Spinal cord (tissue), 9 donors: ENCODE measurements at regions not wholly inside any gene's neighbourhood (a gene's known extent, or its start where the extent isn't known, plus 50 kb on each side); places are given as distances from the start of the nearest gene placed in this dataset.
"Not testable (repeated sequence)": the region's sequence is repeated elsewhere in the genome, so short reads cannot be mapped to it uniquely, and the experiment has no call there.

ENCODE experiments used
- DNase-seq, 6 donors: peaks; one replicate each; pipeline versions ENCODE4 v3.0.0 to v3.0.0-alpha.2; 2013 to 2015; ENCODE audit warnings: low spot score in 6 of 6, low read depth in 4 of 6
- H3K27ac ChIP-seq: one replicate; pipeline ENCODE4 v1.5.1; 2013; ENCODE audit warnings: low read depth, low read length, control low read depth
- H3K27me3 ChIP-seq: one replicate; pipeline ENCODE4 v1.6.1; 2013; ENCODE audit warnings: low read length; ENCODE audit not compliant: control insufficient read depth, insufficient read depth
- H3K36me3 ChIP-seq: one replicate; pipeline ENCODE4 v1.6.1; 2013; ENCODE audit warnings: low read length; ENCODE audit not compliant: control insufficient read depth, insufficient read depth
- H3K4me1 ChIP-seq: one replicate; pipeline ENCODE4 v1.6.1; 2013; ENCODE audit warnings: low read length; ENCODE audit not compliant: control insufficient read depth, insufficient read depth
- H3K4me3 ChIP-seq: one replicate; pipeline ENCODE4 v1.5.1; 2013; ENCODE audit warnings: low read depth, low read length, control low read depth
- H3K9me3 ChIP-seq: one replicate; pipeline ENCODE4 v1.6.1; 2013; ENCODE audit warnings: low read length; ENCODE audit not compliant: control insufficient read depth, insufficient read depth
- WGBS: methylation state at CpG from one replicate; pipeline ENCODE4 v1.1.5; 2013; ENCODE audit warnings: missing lambda C conversion rate; ENCODE audit not compliant: insufficient coverage; 5-methylcytosine and 5-hydroxymethylcytosine counted together
- donor health status: healthy.

GRCh38 chr2:48092846-48093803 lies 186.8 kb upstream of the FBXO11 start:
- H3K4me1 ChIP-seq: no peaks in the 10 kb centered on the region
- H3K36me3 ChIP-seq: no peaks in the 10 kb centered on the region
- WGBS: 83% methylated on average over 1 of the region's 4 CpGs
- no peak overlapping the region for H3K27ac ChIP-seq
- H3K9me3 ChIP-seq: peaks cover 8% of the 10 kb centered on the region
- DNase-seq: no peak
- H3K4me3 ChIP-seq: no peak overlapping the region
- H3K27me3 ChIP-seq: no peaks in the 10 kb centered on the region

DNA sequence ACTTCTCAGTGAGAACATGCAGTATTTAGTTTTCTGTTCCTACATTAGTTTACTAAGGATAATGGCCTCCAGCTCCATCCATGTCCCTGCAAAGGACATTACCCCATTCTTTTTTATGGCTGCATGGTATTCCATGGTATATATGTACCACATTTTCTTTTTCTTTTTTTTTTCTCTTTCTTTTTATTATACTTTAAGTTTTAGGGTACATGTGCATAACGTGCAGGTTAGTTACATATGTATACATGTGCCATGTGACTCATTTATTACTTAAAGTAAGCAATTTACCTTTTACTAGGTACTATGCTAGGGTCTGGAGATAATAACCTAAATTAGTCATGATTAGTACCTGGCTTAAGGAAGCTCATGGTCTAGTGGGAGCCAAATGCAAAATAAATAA lies 190.5 kb upstream of the FBXO11 start:
- not testable (repeated sequence) for H3K9me3 ChIP-seq, H3K36me3 ChIP-seq, H3K4me1 ChIP-seq, H3K4me3 ChIP-seq, H3K27me3 ChIP-seq, DNase-seq, H3K27ac ChIP-seq
- WGBS: no CpG with 5 or more reads among the region's 1 CpG

DNA sequence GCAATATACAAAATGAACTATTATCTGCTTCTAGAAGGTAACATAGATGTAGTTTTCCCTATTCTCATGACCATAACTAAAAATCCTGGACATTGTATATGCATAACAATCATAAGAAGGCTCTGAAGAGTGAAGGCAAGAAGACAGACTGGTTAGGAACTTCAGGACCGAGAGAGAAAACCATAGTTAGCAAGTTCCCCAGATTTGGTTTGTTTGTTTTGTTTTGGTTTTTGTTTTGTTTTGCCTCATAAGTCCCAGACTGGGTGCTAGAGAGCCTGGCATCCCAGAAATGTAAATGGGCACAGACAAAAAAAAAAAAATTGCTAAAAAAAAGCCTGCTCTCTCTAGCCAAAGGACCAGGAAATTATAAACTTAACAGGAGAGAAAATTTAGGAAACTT lies 192.2 kb upstream of the FBXO11 start:
- H3K4me3 ChIP-seq: no peak overlapping the region
- H3K4me1 ChIP-seq: no peaks in the 10 kb centered on the region
- WGBS: 100% methylated on average over 1 of the region's 1 CpG
- no peak overlapping the region for H3K27ac ChIP-seq
- H3K27me3 ChIP-seq: no peaks in the 10 kb centered on the region
- H3K9me3 ChIP-seq: no peaks in the 10 kb centered on the region
- no peaks in the 10 kb centered on the region for H3K36me3 ChIP-seq
- DNase-seq: no peak

- no peaks in the 10 kb centered on the region for H3K36me3 ChIP-seq
- no peak overlapping the region for H3K27ac ChIP-seq
- no peak for DNase-seq
Observed at GRCh38 chr2:48104418-48104817, 198.1 kb upstream of the FBXO11 start.

DNA sequence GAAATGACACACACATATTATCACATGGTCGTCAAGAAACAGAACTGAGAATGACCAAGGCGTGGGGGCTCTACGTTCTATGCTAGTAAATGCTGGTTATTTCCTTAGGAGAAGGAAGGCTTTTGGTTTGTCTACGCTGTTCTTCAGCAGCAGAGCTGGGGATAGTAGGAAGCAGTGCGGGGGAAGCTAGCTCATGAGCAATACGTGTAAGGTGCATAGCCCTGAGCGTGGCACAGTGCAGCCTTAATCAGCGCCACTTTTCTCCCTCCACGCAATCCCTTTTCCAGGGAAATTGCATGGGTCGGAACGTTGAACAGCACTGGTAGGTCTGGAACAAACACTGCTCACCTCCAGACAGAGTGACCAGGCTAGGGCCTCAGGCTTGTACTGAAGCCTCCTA lies 199.6 kb upstream of the FBXO11 start:
- Histone ChIP-seq H3K27me3 (no peaks in the 10 kb centered on the region), H3K36me3 (no peaks in the 10 kb centered on the region), H3K27ac (no peak overlapping the region), H3K4me3 (no peak overlapping the region), H3K9me3 (no peaks in the 10 kb centered on the region), H3K4me1 (peaks cover 9% of the 10 kb centered on the region)
- DNase-seq: no peak
- 93% methylated on average over 8 of the region's 11 CpGs for WGBS

More at GRCh38 chr2:48104418-48104817, 198.1 kb upstream of the FBXO11 start:
- H3K4me3 ChIP-seq: no peak overlapping the region
- H3K9me3 ChIP-seq: no peaks in the 10 kb centered on the region
- peaks cover 9% of the 10 kb centered on the region for H3K4me1 ChIP-seq
- H3K27me3 ChIP-seq: no peaks in the 10 kb centered on the region

GRCh38 chr2:48107326-48107925 lies 201.1 kb upstream of the FBXO11 start:
- no peaks in the 10 kb centered on the region for H3K36me3 ChIP-seq
- H3K27ac ChIP-seq: no peak overlapping the region
- H3K4me1 ChIP-seq: peaks cover 16% of the 10 kb centered on the region
- no peak for DNase-seq
- no peaks in the 10 kb centered on the region for H3K27me3 ChIP-seq
- H3K9me3 ChIP-seq: no peaks in the 10 kb centered on the region
- 73% methylated on average over 7 of the region's 9 CpGs for WGBS
- H3K4me3 ChIP-seq: no peak overlapping the region

DNA sequence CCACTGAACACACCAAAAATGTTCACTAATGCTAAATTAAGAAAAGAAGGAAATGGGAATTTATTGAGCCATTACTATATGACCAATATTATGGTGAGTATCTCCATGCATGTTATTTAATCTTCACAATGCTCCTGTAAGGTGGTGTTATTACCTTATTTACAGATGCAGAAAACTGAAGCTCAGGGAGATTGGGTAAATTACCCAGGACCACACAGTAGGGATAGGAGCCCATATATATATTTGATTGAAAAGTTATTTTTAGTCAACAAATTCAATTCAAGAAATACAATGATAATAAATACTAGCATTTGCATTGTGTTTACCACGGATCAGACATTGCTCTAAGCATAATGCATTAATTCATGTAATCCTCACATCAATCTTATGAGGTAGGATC lies 202.2 kb upstream of the FBXO11 start:
- H3K36me3 ChIP-seq: no peaks in the 10 kb centered on the region
- no peak overlapping the region for H3K27ac ChIP-seq
- no peaks in the 10 kb centered on the region for H3K9me3 ChIP-seq
- DNase-seq: no peak
- no peaks in the 10 kb centered on the region for H3K27me3 ChIP-seq
- H3K4me1 ChIP-seq: peaks cover 16% of the 10 kb centered on the region
- WGBS: no CpG with 5 or more reads among the region's 1 CpG
- no peak overlapping the region for H3K4me3 ChIP-seq

- Histone ChIP-seq H3K4me3 (no peak overlapping the region), H3K9me3 (no peaks in the 10 kb centered on the region), H3K27ac (no peak overlapping the region), H3K27me3 (no peaks in the 10 kb centered on the region), H3K4me1 (peaks cover 16% of the 10 kb centered on the region), H3K36me3 (no peaks in the 10 kb centered on the region)
- no peak for DNase-seq
- WGBS: no CpG with 5 or more reads among the region's 4 CpGs
Observed at GRCh38 chr2:48109491-48110204, 203.3 kb upstream of the FBXO11 start.

- no peaks in the 10 kb centered on the region for H3K27me3 ChIP-seq
- H3K9me3 ChIP-seq: no peaks in the 10 kb centered on the region
- H3K36me3 ChIP-seq: no peaks in the 10 kb centered on the region
- DNase-seq: no peak
- WGBS: no CpG with 5 or more reads among the region's 4 CpGs
- H3K4me3 ChIP-seq: no peak overlapping the region
- peaks cover 16% of the 10 kb centered on the region for H3K4me1 ChIP-seq
- no peak overlapping the region for H3K27ac ChIP-seq
Observed at GRCh38 chr2:48110492-48110891, 204.0 kb upstream of the FOXN2 start.
